ENCODE measurements at regions not wholly inside any gene's neighbourhood (a gene's known extent, or its start where the extent isn't known, plus 50 kb on each side); places are given as distances from the start of the nearest gene placed in this dataset.
A peak's percentile ranks its signal among the peaks of the same experiment; 100 is the strongest.

DNA sequence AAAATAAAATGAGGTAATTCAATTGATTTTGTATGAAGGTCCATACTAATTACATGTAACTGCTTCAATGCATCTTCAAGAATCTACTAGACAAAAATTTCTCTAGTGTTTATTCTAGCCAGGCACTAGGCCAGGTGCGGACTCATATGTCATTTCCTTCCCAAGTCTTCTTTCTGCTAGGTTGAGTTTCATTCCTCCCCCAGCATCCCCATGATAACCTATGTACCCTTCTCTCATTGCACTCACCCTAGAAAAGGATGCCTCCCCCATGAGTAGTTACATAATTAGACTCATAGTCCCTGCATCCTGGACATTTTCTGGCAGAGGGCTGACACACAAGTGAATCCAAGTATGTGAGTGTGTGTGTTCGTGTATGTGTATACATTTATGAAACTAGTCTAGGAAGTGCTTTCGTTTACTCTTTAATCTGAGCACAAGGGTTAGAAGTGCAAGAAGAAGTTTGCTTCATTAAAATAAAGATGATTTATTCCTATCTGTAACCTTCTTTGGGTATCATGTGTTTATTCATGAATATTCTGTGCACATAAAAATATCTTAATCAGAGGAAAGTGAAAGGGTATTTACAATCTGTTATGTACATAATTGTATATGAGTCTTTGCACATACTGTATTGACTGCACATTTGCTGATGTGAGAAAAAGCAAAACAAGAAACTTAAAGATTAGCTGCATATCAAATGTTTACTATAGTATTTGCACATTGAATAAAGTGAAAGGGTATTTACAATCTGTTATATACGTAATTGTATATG lies 585.6 kb upstream of the ZNF717 start:
- DNase-seq (ENCODE audit: low read depth in 2 of 2) = no peak
- H3K4me3 ChIP-seq (replicated peaks in 1 of 2; ENCODE audit: low read depth in 2 of 2, low read length in 2 of 2) = no peak overlapping the region
- TF ChIP-seq, protein P1, sequence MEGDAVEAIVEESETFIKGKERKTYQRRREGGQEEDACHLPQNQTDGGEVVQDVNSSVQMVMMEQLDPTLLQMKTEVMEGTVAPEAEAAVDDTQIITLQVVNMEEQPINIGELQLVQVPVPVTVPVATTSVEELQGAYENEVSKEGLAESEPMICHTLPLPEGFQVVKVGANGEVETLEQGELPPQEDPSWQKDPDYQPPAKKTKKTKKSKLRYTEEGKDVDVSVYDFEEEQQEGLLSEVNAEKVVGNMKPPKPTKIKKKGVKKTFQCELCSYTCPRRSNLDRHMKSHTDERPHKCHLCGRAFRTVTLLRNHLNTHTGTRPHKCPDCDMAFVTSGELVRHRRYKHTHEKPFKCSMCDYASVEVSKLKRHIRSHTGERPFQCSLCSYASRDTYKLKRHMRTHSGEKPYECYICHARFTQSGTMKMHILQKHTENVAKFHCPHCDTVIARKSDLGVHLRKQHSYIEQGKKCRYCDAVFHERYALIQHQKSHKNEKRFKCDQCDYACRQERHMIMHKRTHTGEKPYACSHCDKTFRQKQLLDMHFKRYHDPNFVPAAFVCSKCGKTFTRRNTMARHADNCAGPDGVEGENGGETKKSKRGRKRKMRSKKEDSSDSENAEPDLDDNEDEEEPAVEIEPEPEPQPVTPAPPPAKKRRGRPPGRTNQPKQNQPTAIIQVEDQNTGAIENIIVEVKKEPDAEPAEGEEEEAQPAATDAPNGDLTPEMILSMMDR (IDR thresholded peaks at IDR 0.05; ENCODE audit: low read depth, low read length) = no peak

DNA sequence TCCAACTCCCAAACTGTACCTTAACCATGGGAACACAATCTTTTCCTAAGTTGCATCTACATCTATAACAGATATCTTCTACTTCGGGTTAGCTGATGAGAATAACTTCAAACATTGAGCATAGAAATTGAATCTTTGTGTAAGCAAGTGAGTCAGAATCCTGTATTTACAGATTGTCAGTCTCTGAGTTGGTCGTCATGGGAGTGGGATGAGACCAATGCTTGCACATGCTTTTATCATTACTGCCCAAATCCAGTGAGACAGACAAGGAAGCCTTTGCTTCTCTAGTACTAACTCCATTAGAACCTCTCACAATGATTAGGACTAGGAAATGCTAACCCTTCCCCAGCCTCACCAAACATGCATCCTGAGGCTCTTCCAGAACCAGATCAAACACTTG lies 587.1 kb upstream of the ZNF717 start:
- DNase-seq (ENCODE audit: low read depth in 2 of 2) = peak in 1 of 2 donors; percentile 2
- H3K4me3 ChIP-seq (replicated peaks in 1 of 2; ENCODE audit: low read depth in 2 of 2, low read length in 2 of 2) = no peak overlapping the region
- TF ChIP-seq, protein P1 (IDR thresholded peaks at IDR 0.05; ENCODE audit: low read depth, low read length) = no peak

DNA sequence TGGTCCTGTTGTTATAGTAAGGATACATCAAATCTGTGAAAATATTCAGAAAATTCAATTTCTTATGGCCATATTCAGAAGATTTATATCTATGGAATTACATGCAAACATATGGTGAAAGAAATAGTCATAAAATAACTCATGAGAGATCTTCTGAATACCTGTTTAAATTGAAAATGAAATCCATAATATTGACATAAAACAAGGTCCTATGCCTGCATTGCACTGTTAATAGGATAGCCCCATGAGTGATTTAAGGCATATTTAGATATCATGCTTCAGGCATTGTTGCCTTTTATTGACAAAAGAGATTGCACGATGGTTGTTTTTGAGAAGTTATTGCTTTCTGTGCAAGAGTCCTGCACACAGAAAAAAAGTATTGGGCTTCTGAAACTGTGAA lies 591.7 kb upstream of the ZNF717 start:
- H3K4me3 ChIP-seq (replicated peaks in 1 of 2; ENCODE audit: low read depth in 2 of 2, low read length in 2 of 2) = no peak overlapping the region
- no peak for DNase-seq (ENCODE audit: low read depth in 2 of 2)
- TF ChIP-seq, protein P1 (IDR thresholded peaks at IDR 0.05; ENCODE audit: low read depth, low read length) = no peak

DNA sequence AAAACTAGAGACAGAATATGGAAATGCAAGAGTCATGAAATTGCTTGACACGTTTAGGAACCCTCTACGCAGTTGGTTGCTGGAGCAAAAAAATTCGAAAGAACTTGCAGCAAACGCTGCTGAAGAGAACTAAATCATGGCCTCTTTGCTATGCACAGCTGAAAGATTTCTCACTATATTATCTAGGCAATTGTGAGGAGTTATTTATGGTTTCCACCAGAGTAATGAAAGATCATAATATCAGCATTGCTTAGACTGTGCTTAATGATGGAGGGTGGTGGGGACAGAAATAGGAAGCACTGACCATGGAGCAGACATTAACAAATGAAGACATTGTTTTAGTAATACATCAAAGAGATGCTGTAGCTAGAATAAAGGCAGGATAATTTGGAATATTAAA lies 593.4 kb upstream of the ZNF717 start:
- DNase-seq (ENCODE audit: low read depth in 2 of 2) = no peak
- TF ChIP-seq, protein P1 (IDR thresholded peaks at IDR 0.05; ENCODE audit: low read depth, low read length) = no peak
- H3K4me3 ChIP-seq (replicated peaks in 1 of 2; ENCODE audit: low read depth in 2 of 2, low read length in 2 of 2) = no peak overlapping the region

DNA sequence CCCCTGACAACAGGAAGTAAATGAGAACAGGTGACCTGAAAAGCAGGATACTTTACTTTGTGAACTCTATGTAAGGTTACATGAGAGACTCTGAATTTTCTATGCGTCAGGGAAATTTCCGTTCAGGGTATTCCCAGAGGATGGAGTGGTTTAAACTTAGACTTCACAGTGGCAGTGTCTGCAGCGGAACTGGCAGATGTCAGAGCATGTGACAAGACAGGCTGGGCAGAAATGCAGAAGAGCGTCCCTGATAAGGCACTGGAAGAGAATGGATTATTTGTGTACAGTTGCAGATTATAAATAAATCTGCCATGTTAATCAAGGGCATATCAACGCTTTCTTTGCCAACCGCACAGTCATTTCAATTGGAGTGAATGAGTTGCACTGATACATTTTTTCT lies 598.4 kb upstream of the ZNF717 start:
- TF ChIP-seq, protein P1 (IDR thresholded peaks at IDR 0.05; ENCODE audit: low read depth, low read length) = no peak
- no peak overlapping the region for H3K4me3 ChIP-seq (replicated peaks in 1 of 2; ENCODE audit: low read depth in 2 of 2, low read length in 2 of 2)
- DNase-seq (ENCODE audit: low read depth in 2 of 2) = peak in 1 of 2 donors; percentile 16

DNA sequence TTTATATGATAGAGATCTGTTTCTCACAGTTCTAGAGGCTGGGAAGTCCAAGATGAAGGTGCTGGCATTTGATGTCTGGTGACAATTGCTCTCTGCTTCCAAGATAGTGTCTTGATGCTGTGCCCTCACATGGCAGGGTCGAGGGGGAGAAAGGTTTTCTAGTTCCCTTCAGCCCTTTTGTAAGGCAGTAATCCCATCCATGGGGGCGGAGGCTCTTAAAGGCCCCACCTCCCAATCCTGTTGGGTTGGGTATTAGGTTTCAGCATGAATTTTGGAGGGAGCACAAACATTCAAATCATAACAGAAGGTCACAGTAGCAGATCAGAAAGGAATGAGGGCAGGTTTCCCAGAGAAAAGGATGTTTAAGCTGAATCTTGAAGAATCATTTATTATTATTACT lies 601.7 kb upstream of the ZNF717 start:
- no peak for DNase-seq (ENCODE audit: low read depth in 2 of 2)
- TF ChIP-seq, protein P1 (IDR thresholded peaks at IDR 0.05; ENCODE audit: low read depth, low read length) = no peak
- H3K4me3 ChIP-seq (replicated peaks in 1 of 2; ENCODE audit: low read depth in 2 of 2, low read length in 2 of 2) = no peak overlapping the region

DNA sequence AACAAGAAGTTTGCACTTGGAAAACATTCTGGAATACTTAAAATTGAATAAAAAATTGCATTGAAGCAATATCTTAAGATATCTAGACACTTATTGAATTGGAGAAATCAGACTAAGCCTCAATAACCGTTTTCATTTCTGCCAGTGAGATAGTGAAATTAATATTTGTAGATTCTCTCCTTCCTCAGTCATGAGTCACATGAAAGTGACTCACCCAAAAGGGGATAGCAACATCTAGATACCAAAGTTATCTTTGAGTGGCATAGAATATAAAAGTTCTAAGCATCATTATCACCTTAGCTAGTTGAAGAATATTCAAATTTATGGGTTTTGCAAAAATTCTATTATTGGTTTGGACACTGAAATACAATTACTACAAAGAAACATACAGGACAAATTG lies 614.8 kb upstream of the ZNF717 start:
- TF ChIP-seq, protein P1 (IDR thresholded peaks at IDR 0.05; ENCODE audit: low read depth, low read length) = no peak
- H3K4me3 ChIP-seq (replicated peaks in 1 of 2; ENCODE audit: low read depth in 2 of 2, low read length in 2 of 2) = no peak overlapping the region
- DNase-seq (ENCODE audit: low read depth in 2 of 2) = peak in 1 of 2 donors; percentile 20

Measured in cardiac fibroblast (primary cell).